ENCODE measurements at regions not wholly inside any gene's neighbourhood (a gene's known extent, or its start where the extent isn't known, plus 50 kb on each side); places are given as distances from the start of the nearest gene placed in this dataset.
A peak's percentile ranks its signal among the peaks of the same experiment; 100 is the strongest.
"Not testable (repeated sequence)": the region's sequence is repeated elsewhere in the genome, so short reads cannot be mapped to it uniquely, and the experiment has no call there.

DNA sequence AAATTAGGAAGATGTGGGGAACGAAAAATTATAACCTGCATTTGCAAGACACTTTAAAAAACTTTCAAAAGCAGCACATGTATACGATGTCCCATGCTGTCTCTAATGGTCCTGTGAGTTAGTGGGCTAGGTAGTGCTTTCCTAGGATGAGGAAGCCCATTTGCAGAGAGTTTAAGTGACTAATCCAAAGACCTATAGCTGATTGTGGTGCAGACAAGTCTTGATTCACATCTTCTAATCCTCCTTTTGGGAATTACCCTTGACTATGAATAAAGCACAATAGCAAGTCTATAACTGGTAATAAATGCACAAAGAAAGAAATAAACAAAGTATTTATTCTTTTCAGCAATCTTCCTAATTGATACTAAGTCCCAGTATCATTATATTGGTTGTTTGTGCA lies 234.6 kb upstream of the FANCL start:
- Histone ChIP-seq H3F3A (ENCODE audit: insufficient read depth, low read length) (no peaks in the 10 kb centered on the region), H3K27ac (ENCODE audit: low read length) (no peak overlapping the region), H3K9me3 (replicated peaks; ENCODE audit: insufficient read depth, low read length) (no peaks in the 10 kb centered on the region), H3K4me1 (ENCODE audit: low read length) (no peaks in the 10 kb centered on the region), H3K36me3 (replicated peaks; ENCODE audit: insufficient read depth, low read length) (no peaks in the 10 kb centered on the region), H2AFZ (ENCODE audit: low read length) (no peak overlapping the region), H3K27me3 (replicated peaks; ENCODE audit: insufficient read depth, low read length) (no peaks in the 10 kb centered on the region), H4K20me1 (ENCODE audit: insufficient read depth, low read length) (no peaks in the 10 kb centered on the region), H3K79me2 (ENCODE audit: low read length) (no peaks in the 10 kb centered on the region), H3K4me2 (ENCODE audit: low read depth, low read length) (no peak overlapping the region), H3K9ac (ENCODE audit: low read length) (no peak overlapping the region), H3K4me3 (ENCODE audit: low read length) (no peak overlapping the region), H3K9me2 (replicated peaks; ENCODE audit: insufficient read depth, low read length) (no peaks in the 10 kb centered on the region)
- TF ChIP-seq EZH2 (optimal IDR thresholded peaks at IDR 0.05; ENCODE audit: low read depth, low read length) (no peak), EZH2phosphoT487 (IDR thresholded peaks at IDR 0.05; ENCODE audit: low read length) (no peak), CTCF (IDR thresholded peaks at IDR 0.05; ENCODE audit: low read length) (no peak)
- no peak for DNase-seq

DNA sequence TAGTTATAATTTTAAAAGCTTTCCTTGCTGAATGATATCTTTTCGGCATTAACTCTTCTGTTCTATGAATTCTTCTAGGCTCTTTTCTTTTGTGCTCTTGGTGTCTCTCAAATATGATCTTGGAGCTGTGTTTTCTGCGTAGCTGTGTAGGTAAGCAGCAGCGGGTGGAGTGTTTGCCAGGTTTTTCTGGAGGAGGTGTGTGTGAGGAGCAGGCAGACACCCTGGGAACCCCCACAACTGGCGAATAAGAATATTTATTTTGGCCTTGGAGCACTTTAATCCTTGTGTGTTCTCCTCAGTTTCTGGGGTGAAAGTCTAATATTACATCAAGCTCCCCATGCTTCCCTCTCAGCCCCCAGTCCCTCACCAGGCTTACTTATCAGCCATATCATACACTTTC lies 232.0 kb upstream of the FANCL start:
- no peak for DNase-seq
- H3K9me3 ChIP-seq (replicated peaks; ENCODE audit: insufficient read depth, low read length): no peaks in the 10 kb centered on the region
- no peaks in the 10 kb centered on the region for H4K20me1 ChIP-seq (ENCODE audit: insufficient read depth, low read length)
- no peaks in the 10 kb centered on the region for H3K27me3 ChIP-seq (replicated peaks; ENCODE audit: insufficient read depth, low read length)
- H2AFZ ChIP-seq (ENCODE audit: low read length): no peak overlapping the region
- H3K27ac ChIP-seq (ENCODE audit: low read length): no peak overlapping the region
- no peak overlapping the region for H3K4me3 ChIP-seq (ENCODE audit: low read length)
- H3K4me2 ChIP-seq (ENCODE audit: low read depth, low read length): no peak overlapping the region
- no peak for TF ChIP-seq EZH2phosphoT487 (IDR thresholded peaks at IDR 0.05; ENCODE audit: low read length)
- TF ChIP-seq CTCF (IDR thresholded peaks at IDR 0.05; ENCODE audit: low read length): no peak
- no peak for TF ChIP-seq EZH2 (optimal IDR thresholded peaks at IDR 0.05; ENCODE audit: low read depth, low read length)
- no peaks in the 10 kb centered on the region for H3F3A ChIP-seq (ENCODE audit: insufficient read depth, low read length)
- H3K4me1 ChIP-seq (ENCODE audit: low read length): no peaks in the 10 kb centered on the region
- H3K9ac ChIP-seq (ENCODE audit: low read length): no peak overlapping the region
- no peaks in the 10 kb centered on the region for H3K36me3 ChIP-seq (replicated peaks; ENCODE audit: insufficient read depth, low read length)
- no peaks in the 10 kb centered on the region for H3K9me2 ChIP-seq (replicated peaks; ENCODE audit: insufficient read depth, low read length)
- H3K79me2 ChIP-seq (ENCODE audit: low read length): no peaks in the 10 kb centered on the region

DNA sequence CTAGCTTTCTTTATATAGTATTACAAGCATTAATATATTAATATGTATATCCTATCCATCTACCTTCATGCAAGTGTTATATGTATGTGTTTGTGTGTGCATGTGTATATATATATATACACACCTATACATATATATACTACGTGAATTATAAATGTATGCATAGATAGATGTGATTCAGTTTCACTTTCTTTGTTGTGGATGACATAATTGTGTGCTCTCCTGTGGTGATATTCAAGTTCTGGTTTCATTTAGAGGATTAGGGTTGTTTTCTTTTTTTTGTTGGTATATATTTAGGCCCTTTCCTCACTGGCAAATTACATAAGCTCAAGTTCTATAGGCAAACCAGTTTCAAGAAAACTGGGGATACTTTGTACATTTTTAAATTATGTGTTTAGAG lies 225.7 kb upstream of the FANCL start:
- Histone ChIP-seq H3K27ac (ENCODE audit: low read length) (no peak overlapping the region), H3K9me3 (replicated peaks; ENCODE audit: insufficient read depth, low read length) (no peaks in the 10 kb centered on the region), H3K4me1 (ENCODE audit: low read length) (no peaks in the 10 kb centered on the region), H3K79me2 (ENCODE audit: low read length) (no peaks in the 10 kb centered on the region), H3K36me3 (replicated peaks; ENCODE audit: insufficient read depth, low read length) (no peaks in the 10 kb centered on the region), H3K27me3 (replicated peaks; ENCODE audit: insufficient read depth, low read length) (no peaks in the 10 kb centered on the region), H2AFZ (ENCODE audit: low read length) (no peak overlapping the region), H3K4me2 (ENCODE audit: low read depth, low read length) (no peak overlapping the region), H3K9me2 (replicated peaks; ENCODE audit: insufficient read depth, low read length) (no peaks in the 10 kb centered on the region), H4K20me1 (ENCODE audit: insufficient read depth, low read length) (no peaks in the 10 kb centered on the region), H3K4me3 (ENCODE audit: low read length) (no peak overlapping the region), H3K9ac (ENCODE audit: low read length) (no peak overlapping the region), H3F3A (ENCODE audit: insufficient read depth, low read length) (no peaks in the 10 kb centered on the region)
- TF ChIP-seq EZH2phosphoT487 (IDR thresholded peaks at IDR 0.05; ENCODE audit: low read length) (no peak), EZH2 (optimal IDR thresholded peaks at IDR 0.05; ENCODE audit: low read depth, low read length) (no peak), CTCF (IDR thresholded peaks at IDR 0.05; ENCODE audit: low read length) (no peak)
- DNase-seq: peak; percentile 17

DNA sequence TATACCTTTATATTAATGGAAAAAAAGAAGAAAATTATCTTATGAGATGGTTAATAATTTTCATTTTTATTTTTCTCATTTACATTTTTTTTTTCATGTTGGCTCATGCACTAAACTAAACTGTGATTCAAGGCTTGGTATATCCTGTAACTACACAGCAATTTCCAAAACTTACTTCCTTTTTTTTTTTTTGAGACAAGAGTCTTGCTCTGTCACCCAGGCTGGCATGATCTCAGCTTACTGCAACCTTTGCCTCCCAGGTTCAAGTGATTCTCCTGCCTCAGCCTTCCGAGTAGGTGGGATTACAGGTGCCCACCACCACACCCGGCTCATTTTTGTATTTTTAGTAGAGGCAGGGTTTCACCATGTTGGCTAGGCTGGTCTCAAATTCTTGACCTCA lies 224.9 kb upstream of the FANCL start:
- H3K27me3 ChIP-seq (replicated peaks; ENCODE audit: insufficient read depth, low read length); H3K9me2 ChIP-seq (replicated peaks; ENCODE audit: insufficient read depth, low read length); H3K79me2 ChIP-seq (ENCODE audit: low read length); H3K4me3 ChIP-seq (ENCODE audit: low read length); H3K27ac ChIP-seq (ENCODE audit: low read length); H3K36me3 ChIP-seq (replicated peaks; ENCODE audit: insufficient read depth, low read length); H3K4me1 ChIP-seq (ENCODE audit: low read length); H3K9ac ChIP-seq (ENCODE audit: low read length); DNase-seq; H4K20me1 ChIP-seq (ENCODE audit: insufficient read depth, low read length); H3F3A ChIP-seq (ENCODE audit: insufficient read depth, low read length); H3K4me2 ChIP-seq (ENCODE audit: low read depth, low read length); H2AFZ ChIP-seq (ENCODE audit: low read length); H3K9me3 ChIP-seq (replicated peaks; ENCODE audit: insufficient read depth, low read length): not testable (repeated sequence)

All from MM.1S (cell line).